Activated CD4-positive, alpha-beta T cell treated with anti-CD3 and anti-CD28 coated beads, Interleukin-2, Interleukin-4, amounts not matched to agents 100 ng/mL and 50 ng/mL, durations not matched to agents 16 hours and 8 hours (primary cell): ENCODE measurements at regions not wholly inside any gene's neighbourhood (a gene's known extent, or its start where the extent isn't known, plus 50 kb on each side); places are given as distances from the start of the nearest gene placed in this dataset.
"Not testable (repeated sequence)": the region's sequence is repeated elsewhere in the genome, so short reads cannot be mapped to it uniquely, and the experiment has no call there.

Source experiments
- DNase-seq: peaks from one replicate; pipeline ENCODE4 v3.0.0-alpha.2; 2020; ENCODE audit warnings: low spot score

- DNase-seq: no peak
These were observed 112.2 kb upstream of the ADTRP start for GRCh38 chr6:11890849-11891248.

- no peak for DNase-seq
These were observed 111.6 kb upstream of the ADTRP start for GRCh38 chr6:11890209-11890608.

GRCh38 chr6:11889572-11889971, 111.0 kb upstream of the ADTRP start:
- no peak for DNase-seq

GRCh38 chr6:11888727-11889126, 110.1 kb upstream of the ADTRP start:
- no peak for DNase-seq

- DNase-seq: no peak
These were observed 106.6 kb upstream of the ADTRP start for GRCh38 chr6:11885159-11885558.

GRCh38 chr6:11883471-11883870, 104.9 kb upstream of the ADTRP start:
- DNase-seq: not testable (repeated sequence)

- DNase-seq: not testable (repeated sequence)
These were observed 101.6 kb upstream of the ADTRP start for GRCh38 chr6:11880156-11880555.

- no peak for DNase-seq
These were observed 100.1 kb upstream of the ADTRP start for GRCh38 chr6:11878735-11879134.

GRCh38 chr6:11878029-11878428, 99.4 kb upstream of the ADTRP start:
- DNase-seq: no peak

- DNase-seq: no peak
These were observed 98.4 kb upstream of the ADTRP start for GRCh38 chr6:11876934-11877433.

GRCh38 chr6:11875325-11876109, 96.9 kb upstream of the ADTRP start:
- no peak for DNase-seq

GRCh38 chr6:11869672-11870340, 91.2 kb upstream of the ADTRP start:
- DNase-seq: no peak

GRCh38 chr6:11868392-11868791, 89.8 kb upstream of the ADTRP start:
- no peak for DNase-seq

- no peak for DNase-seq
These were observed 87.2 kb upstream of the ADTRP start for GRCh38 chr6:11865680-11866300.

GRCh38 chr6:11858439-11858838, 79.8 kb upstream of the ADTRP start:
- DNase-seq: no peak

GRCh38 chr6:11855743-11856142, 77.1 kb upstream of the ADTRP start:
- no peak for DNase-seq

GRCh38 chr6:11854408-11855165, 76.0 kb upstream of the ADTRP start:
- no peak for DNase-seq

GRCh38 chr6:11853678-11854407, 75.2 kb upstream of the ADTRP start:
- no peak for DNase-seq

GRCh38 chr6:11852061-11852651, 73.6 kb upstream of the ADTRP start:
- DNase-seq: no peak

- no peak for DNase-seq
These were observed 72.8 kb upstream of the ADTRP start for GRCh38 chr6:11851387-11851786.
